Islet of Langerhans (tissue), 1 donor: ENCODE measurements at regions not wholly inside any gene's neighbourhood (a gene's known extent, or its start where the extent isn't known, plus 50 kb on each side); places are given as distances from the start of the nearest gene placed in this dataset.
"Not testable (repeated sequence)": the region's sequence is repeated elsewhere in the genome, so short reads cannot be mapped to it uniquely, and the experiment has no call there.

Experiments
- FAIRE-seq: peaks from one replicate; lab custom pipeline; 2011; peaks lifted over from hg19 to GRCh38; lab: Jason Lieb, UNC

GRCh38 chr6:4491501-4492260 lies 284.5 kb upstream of the CDYL start:
- FAIRE-seq: no peak

- FAIRE-seq: no peak
These were observed 286.7 kb upstream of the CDYL start for GRCh38 chr6:4489538-4489937.

- FAIRE-seq: no peak
These were observed 287.8 kb upstream of the CDYL start for GRCh38 chr6:4488389-4488788.

GRCh38 chr6:4487538-4487937 lies 288.7 kb upstream of the CDYL start:
- FAIRE-seq: no peak

GRCh38 chr6:4486568-4487315 lies 289.5 kb upstream of the CDYL start:
- FAIRE-seq: no peak

GRCh38 chr6:4485735-4486134 lies 290.5 kb upstream of the CDYL start:
- FAIRE-seq: no peak

- no peak for FAIRE-seq
These were observed 293.7 kb upstream of the CDYL start for GRCh38 chr6:4482461-4482860.

- no peak for FAIRE-seq
These were observed 295.1 kb upstream of the CDYL start for GRCh38 chr6:4480788-4481735.

- peak; percentile 64 for FAIRE-seq
These were observed 298.1 kb upstream of the CDYL start for GRCh38 chr6:4478098-4478497.

- no peak for FAIRE-seq
These were observed 301.4 kb upstream of the CDYL start for GRCh38 chr6:4474810-4475209.

- peak; percentile 97 for FAIRE-seq
These were observed 303.1 kb upstream of the CDYL start for GRCh38 chr6:4472969-4473642.

- no peak for FAIRE-seq
These were observed 304.0 kb upstream of the CDYL start for GRCh38 chr6:4472222-4472621.

- not testable (repeated sequence) for FAIRE-seq
These were observed 304.7 kb upstream of the CDYL start for GRCh38 chr6:4471515-4471914.

- FAIRE-seq: no peak
These were observed 305.4 kb upstream of the CDYL start for GRCh38 chr6:4470698-4471210.

GRCh38 chr6:4466769-4467480 lies 309.3 kb upstream of the CDYL start:
- FAIRE-seq: no peak

- FAIRE-seq: peak; percentile 27
These were observed 309.9 kb upstream of the CDYL start for GRCh38 chr6:4466261-4466660.

GRCh38 chr6:4464638-4465037 lies 311.6 kb upstream of the CDYL start:
- no peak for FAIRE-seq

GRCh38 chr6:4463236-4463635 lies 313.0 kb upstream of the CDYL start:
- no peak for FAIRE-seq

- FAIRE-seq: no peak
These were observed 315.4 kb upstream of the CDYL start for GRCh38 chr6:4460586-4461475.

GRCh38 chr6:4459996-4460395 lies 316.2 kb upstream of the CDYL start:
- FAIRE-seq: no peak
